Kidney (tissue), 13 donors: ENCODE measurements at regions not wholly inside any gene's neighbourhood (a gene's known extent, or its start where the extent isn't known, plus 50 kb on each side); places are given as distances from the start of the nearest gene placed in this dataset.

Experiments used
- DNase-seq, 5 donors: peaks; one replicate each; pipeline ENCODE4 v3.0.0-alpha.2; 2013 to 2020
- FAIRE-seq: peaks from 2 replicates; lab custom pipeline; 2012; peaks lifted over from hg19 to GRCh38; lab: Jason Lieb, UNC
- H3K27ac ChIP-seq, 2 donors: one replicate each; pipeline ENCODE4 v1.7.0; 2013; ENCODE audit warnings: low read depth in 2 of 2, low read length in 2 of 2, inconsistent platforms in 1 of 2
- H3K27me3 ChIP-seq: one replicate; pipeline ENCODE4 v1.7.1; 2013; ENCODE audit warnings: low read length, inconsistent platforms; ENCODE audit not compliant: control insufficient read depth, insufficient read depth
- H3K36me3 ChIP-seq, 3 donors: one replicate each; pipeline versions ENCODE4 v1.7.0 to v1.7.1; 2013; ENCODE audit warnings: low read length in 3 of 3, control low read depth in 1 of 3, inconsistent platforms in 1 of 3; ENCODE audit not compliant: insufficient read depth in 3 of 3, control insufficient read depth in 2 of 3
- H3K4me1 ChIP-seq, 3 donors: one replicate each; pipeline versions ENCODE4 v1.7.0 to v1.7.1; 2013; ENCODE audit warnings: low read length in 3 of 3, inconsistent platforms in 1 of 3, low read depth in 1 of 3; ENCODE audit not compliant: control insufficient read depth in 2 of 3, insufficient read depth in 2 of 3
- H3K4me3 ChIP-seq, 3 donors: one replicate each; pipeline versions ENCODE4 v1.7.0 to v1.8.1; 2013; ENCODE audit warnings: low read length in 3 of 3, control low read depth in 1 of 3, inconsistent platforms in 1 of 3
- H3K9ac ChIP-seq, 3 donors: one replicate each; pipeline versions ENCODE4 v1.7.0 to v1.7.1; 2013; ENCODE audit warnings: low read length in 3 of 3, control low read depth in 1 of 3, inconsistent platforms in 1 of 3
- H3K9me3 ChIP-seq, 3 donors: one replicate each; pipeline versions ENCODE4 v1.7.0 to v1.7.1; 2013; ENCODE audit warnings: low read length in 3 of 3, control low read depth in 1 of 3, inconsistent platforms in 1 of 3; ENCODE audit not compliant: control insufficient read depth in 2 of 3, insufficient read depth in 1 of 3
- intact Hi-C: fragments of 100-400 bp; cut with DNase I; formaldehyde crosslinking; loops from one replicate; pipeline ENCODE4 v1.11.1; 2022
- TF ChIP-seq, protein P1 (sequence below): IDR thresholded peaks from 3 replicates; pipeline ENCODE4 v1.5.1; 2012; ENCODE audit warnings: mild to moderate bottlenecking, moderate library complexity, borderline replicate concordance; ENCODE audit not compliant: insufficient read depth; ENCODE audit errors: extremely low read depth
- donor health status: control.
- donor health status: control.
- donor health status: control.
- donor health status: control.
- donor health status: control.
- donor health status: DM: yes; HTN: yes; CAD: no.
- donor health status: Normal renal cell carcinoma (clear cell type).

DNA sequence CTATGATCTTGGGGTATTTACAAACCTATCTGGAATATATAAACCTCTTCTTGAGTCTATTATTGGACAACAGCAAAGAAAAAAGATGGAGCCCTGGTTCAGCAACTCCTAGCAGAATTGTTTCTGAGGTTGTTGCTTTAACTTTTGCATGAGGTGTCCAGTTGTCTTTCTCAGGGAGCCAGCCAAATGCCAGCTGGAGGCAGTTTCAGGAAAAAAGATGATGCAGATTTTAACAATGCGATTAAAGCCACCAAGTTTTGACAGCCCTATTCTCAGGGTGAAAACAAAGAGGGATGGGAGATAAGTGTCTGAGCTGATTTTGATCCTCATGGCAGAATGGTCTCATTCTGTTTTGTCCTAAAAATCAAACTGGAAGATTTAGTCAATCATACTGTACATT lies 181.6 kb upstream of the RASGRP1 start:
- H3K9me3 ChIP-seq: no peaks in the 10 kb centered on the region
- no peaks in the 10 kb centered on the region for H3K36me3 ChIP-seq
- TF ChIP-seq, protein P1, sequence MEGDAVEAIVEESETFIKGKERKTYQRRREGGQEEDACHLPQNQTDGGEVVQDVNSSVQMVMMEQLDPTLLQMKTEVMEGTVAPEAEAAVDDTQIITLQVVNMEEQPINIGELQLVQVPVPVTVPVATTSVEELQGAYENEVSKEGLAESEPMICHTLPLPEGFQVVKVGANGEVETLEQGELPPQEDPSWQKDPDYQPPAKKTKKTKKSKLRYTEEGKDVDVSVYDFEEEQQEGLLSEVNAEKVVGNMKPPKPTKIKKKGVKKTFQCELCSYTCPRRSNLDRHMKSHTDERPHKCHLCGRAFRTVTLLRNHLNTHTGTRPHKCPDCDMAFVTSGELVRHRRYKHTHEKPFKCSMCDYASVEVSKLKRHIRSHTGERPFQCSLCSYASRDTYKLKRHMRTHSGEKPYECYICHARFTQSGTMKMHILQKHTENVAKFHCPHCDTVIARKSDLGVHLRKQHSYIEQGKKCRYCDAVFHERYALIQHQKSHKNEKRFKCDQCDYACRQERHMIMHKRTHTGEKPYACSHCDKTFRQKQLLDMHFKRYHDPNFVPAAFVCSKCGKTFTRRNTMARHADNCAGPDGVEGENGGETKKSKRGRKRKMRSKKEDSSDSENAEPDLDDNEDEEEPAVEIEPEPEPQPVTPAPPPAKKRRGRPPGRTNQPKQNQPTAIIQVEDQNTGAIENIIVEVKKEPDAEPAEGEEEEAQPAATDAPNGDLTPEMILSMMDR: no peak
- no peak overlapping the region for H3K27ac ChIP-seq
- FAIRE-seq (no peak), DNase-seq (no peak)
- H3K27me3 ChIP-seq: no peaks in the 10 kb centered on the region
- intact Hi-C loops: no loop called here
- H3K4me1 ChIP-seq: no peaks in the 10 kb centered on the region
- H3K9ac ChIP-seq: no peak overlapping the region
- H3K4me3 ChIP-seq: no peak overlapping the region

DNA sequence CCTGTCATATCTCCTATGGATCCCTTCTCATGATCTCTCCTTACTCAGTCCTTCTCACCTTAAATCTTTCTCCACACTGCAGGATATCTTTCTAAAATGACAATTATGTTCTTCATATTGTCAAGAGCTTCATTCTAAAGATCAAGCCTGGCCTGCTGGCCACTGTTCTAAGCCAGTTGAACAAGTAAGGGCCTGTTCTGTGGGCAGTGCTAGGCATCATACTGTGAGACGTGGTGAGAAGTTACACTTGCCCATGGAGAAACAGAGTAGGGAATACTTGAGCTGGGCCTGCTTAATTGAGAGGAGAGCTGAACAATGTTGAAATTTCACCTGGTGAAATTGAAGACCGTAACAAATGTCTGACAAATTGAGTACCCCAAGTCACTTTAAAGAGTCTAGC lies 184.1 kb upstream of the RASGRP1 start:
- H3K4me1 ChIP-seq: no peaks in the 10 kb centered on the region
- no peaks in the 10 kb centered on the region for H3K36me3 ChIP-seq
- TF ChIP-seq, protein P1: no peak
- FAIRE-seq (no peak), DNase-seq (no peak)
- intact Hi-C loops: no loop called here
- H3K9me3 ChIP-seq: no peaks in the 10 kb centered on the region
- no peak overlapping the region for H3K9ac ChIP-seq
- no peaks in the 10 kb centered on the region for H3K27me3 ChIP-seq
- H3K27ac ChIP-seq: no peak overlapping the region
- no peak overlapping the region for H3K4me3 ChIP-seq

DNA sequence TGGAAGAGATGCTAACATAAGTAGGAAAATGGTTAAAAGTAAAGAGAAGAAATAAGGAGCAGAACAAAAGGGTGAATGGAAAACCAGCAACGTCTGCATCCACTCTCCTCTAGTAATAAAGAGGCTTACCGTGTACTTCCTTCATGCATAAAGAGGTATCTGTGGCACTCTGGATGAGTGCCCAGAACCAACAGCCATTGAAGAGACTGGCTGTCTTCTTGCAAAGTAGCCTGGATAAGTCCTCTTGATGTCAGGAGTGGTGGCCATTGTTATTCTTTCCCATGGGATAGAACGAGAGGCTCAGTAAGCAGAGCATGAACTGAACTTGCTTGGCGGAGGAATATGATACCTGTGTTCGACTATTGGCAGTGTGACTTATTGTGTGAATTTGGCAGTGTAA lies 186.2 kb upstream of the RASGRP1 start:
- Histone ChIP-seq H3K27ac (no peak overlapping the region), H3K4me3 (no peak overlapping the region), H3K4me1 (no peaks in the 10 kb centered on the region), H3K27me3 (no peaks in the 10 kb centered on the region), H3K9ac (no peak overlapping the region), H3K36me3 (no peaks in the 10 kb centered on the region), H3K9me3 (no peaks in the 10 kb centered on the region)
- intact Hi-C loops: no loop called here
- DNase-seq: peak in 1 of 5 donors; percentile 41
- FAIRE-seq: no peak
- TF ChIP-seq, protein P1: no peak

GRCh38 chr15:38755718-38756117 lies 191.1 kb upstream of the RASGRP1 start:
- intact Hi-C loops: no loop called here
- TF ChIP-seq, protein P1: no peak

More at GRCh38 chr15:38755718-38756117, 191.1 kb upstream of the RASGRP1 start:
- Histone ChIP-seq H3K4me3 (no peak overlapping the region), H3K27me3 (no peaks in the 10 kb centered on the region), H3K9me3 (no peaks in the 10 kb centered on the region), H3K4me1 (peaks cover 0 to 2% (median 0%) of the 10 kb centered on the region in 3 donors), H3K9ac (no peak overlapping the region), H3K27ac (no peak overlapping the region), H3K36me3 (no peaks in the 10 kb centered on the region)
- FAIRE-seq (no peak), DNase-seq (no peak)
